ENCODE measurements at regions not wholly inside any gene's neighbourhood (a gene's known extent, or its start where the extent isn't known, plus 50 kb on each side); places are given as distances from the start of the nearest gene placed in this dataset.
"Not testable (repeated sequence)": the region's sequence is repeated elsewhere in the genome, so short reads cannot be mapped to it uniquely, and the experiment has no call there.

- in situ Hi-C loops (cut with MboI; ENCODE audit: low sequenced_read_pairs) = no loop called here
Observed at GRCh38 chr20:56765172-56766073, 136.3 kb downstream of the TFAP2C start.

- in situ Hi-C loops (cut with MboI; ENCODE audit: low sequenced_read_pairs) = no loop called here
Observed at GRCh38 chr20:56766528-56766927, 137.4 kb downstream of the TFAP2C start.

- in situ Hi-C loops (cut with MboI; ENCODE audit: low sequenced_read_pairs) = no loop called here
Observed at GRCh38 chr20:56769921-56770600, 141.0 kb downstream of the TFAP2C start.

- in situ Hi-C loops (cut with MboI; ENCODE audit: low sequenced_read_pairs) = no loop called here
Observed at GRCh38 chr20:56773749-56774148, 144.6 kb downstream of the TFAP2C start.

GRCh38 chr20:56774873-56775272 lies 145.8 kb downstream of the TFAP2C start:
- in situ Hi-C loops (cut with MboI; ENCODE audit: low sequenced_read_pairs) = no loop called here

- in situ Hi-C loops (cut with MboI; ENCODE audit: low sequenced_read_pairs) = no loop called here
Observed at GRCh38 chr20:56776345-56776744, 147.2 kb downstream of the TFAP2C start.

- in situ Hi-C loops (cut with MboI; ENCODE audit: low sequenced_read_pairs) = no loop called here
Observed at GRCh38 chr20:56778765-56779195, 149.7 kb downstream of the TFAP2C start.

- in situ Hi-C loops (cut with MboI; ENCODE audit: low sequenced_read_pairs) = no loop called here
Observed at GRCh38 chr20:56779452-56780143, 150.5 kb downstream of the TFAP2C start.

GRCh38 chr20:56780266-56780665 lies 151.2 kb downstream of the TFAP2C start:
- in situ Hi-C loops (cut with MboI; ENCODE audit: low sequenced_read_pairs) = no loop called here

GRCh38 chr20:56781108-56781739 lies 152.1 kb downstream of the TFAP2C start:
- in situ Hi-C loops (cut with MboI; ENCODE audit: low sequenced_read_pairs) = no loop called here

GRCh38 chr20:56781987-56782560 lies 153.0 kb downstream of the TFAP2C start:
- in situ Hi-C loops (cut with MboI; ENCODE audit: low sequenced_read_pairs) = not testable (repeated sequence)

- in situ Hi-C loops (cut with MboI; ENCODE audit: low sequenced_read_pairs) = not testable (repeated sequence)
Observed at GRCh38 chr20:56782814-56783213, 153.7 kb downstream of the TFAP2C start.

- in situ Hi-C loops (cut with MboI; ENCODE audit: low sequenced_read_pairs) = no loop called here
Observed at GRCh38 chr20:56783826-56784225, 154.7 kb downstream of the TFAP2C start.

- in situ Hi-C loops (cut with MboI; ENCODE audit: low sequenced_read_pairs) = no loop called here
Observed at GRCh38 chr20:56786503-56786902, 157.4 kb downstream of the TFAP2C start.

- in situ Hi-C loops (cut with MboI; ENCODE audit: low sequenced_read_pairs) = no loop called here
Observed at GRCh38 chr20:56788041-56788670, 159.1 kb downstream of the TFAP2C start.

GRCh38 chr20:56788671-56789610 lies 159.8 kb downstream of the TFAP2C start:
- in situ Hi-C loops (cut with MboI; ENCODE audit: low sequenced_read_pairs) = no loop called here

GRCh38 chr20:56793916-56794315 lies 164.8 kb downstream of the TFAP2C start:
- in situ Hi-C loops (cut with MboI; ENCODE audit: low sequenced_read_pairs) = no loop called here

- in situ Hi-C loops (cut with MboI; ENCODE audit: low sequenced_read_pairs) = no loop called here
Observed at GRCh38 chr20:56795492-56795891, 166.4 kb downstream of the TFAP2C start.

GRCh38 chr20:56796345-56796744 lies 167.2 kb downstream of the TFAP2C start:
- in situ Hi-C loops (cut with MboI; ENCODE audit: low sequenced_read_pairs) = no loop called here
